Stimulated activated CD4-positive, alpha-beta T cell treated with anti-CD3 and anti-CD28 coated beads, Interleukin-2, amount 100 ng/mL, for 24 hours (primary cell): ENCODE measurements at regions not wholly inside any gene's neighbourhood (a gene's known extent, or its start where the extent isn't known, plus 50 kb on each side); places are given as distances from the start of the nearest gene placed in this dataset.

ENCODE experiments used
- DNase-seq, 2 donors: peaks; one replicate each; pipeline ENCODE4 v3.0.0-alpha.2; 2020

GRCh38 chr22:34160141-34160783 lies 240.0 kb upstream of the LARGE1 start:
- no peak for DNase-seq

- DNase-seq: no peak
Measured at GRCh38 chr22:34161431-34162123, 241.3 kb upstream of the LARGE1 start.

GRCh38 chr22:34198976-34199375 lies 278.7 kb upstream of the LARGE1 start:
- DNase-seq: no peak

- DNase-seq: no peak
Measured at GRCh38 chr22:34210301-34210700, 290.0 kb upstream of the LARGE1 start.

GRCh38 chr22:34214372-34214771 lies 294.1 kb upstream of the LARGE1 start:
- no peak for DNase-seq

- DNase-seq: no peak
Measured at GRCh38 chr22:34225278-34225677, 305.0 kb upstream of the LARGE1 start.

GRCh38 chr22:34236527-34236926 lies 316.3 kb upstream of the LARGE1 start:
- DNase-seq: no peak

GRCh38 chr22:34239421-34239820 lies 319.1 kb upstream of the LARGE1 start:
- no peak for DNase-seq

- DNase-seq: no peak
Measured at GRCh38 chr22:34243023-34243422, 322.7 kb upstream of the LARGE1 start.

GRCh38 chr22:34255042-34255441 lies 334.8 kb upstream of the LARGE1 start:
- no peak for DNase-seq

- DNase-seq: no peak
Measured at GRCh38 chr22:34278121-34278520, 357.8 kb upstream of the LARGE1 start.

GRCh38 chr22:34281738-34282137 lies 361.5 kb upstream of the LARGE1 start:
- no peak for DNase-seq

- DNase-seq: no peak
Measured at GRCh38 chr22:34283844-34284243, 363.6 kb upstream of the LARGE1 start.

- DNase-seq: no peak
Measured at GRCh38 chr22:34293324-34293723, 373.0 kb upstream of the LARGE1 start.

- DNase-seq: no peak
Measured at GRCh38 chr22:34294476-34294875, 374.2 kb upstream of the LARGE1 start.

- no peak for DNase-seq
Measured at GRCh38 chr22:34294986-34295385, 374.7 kb upstream of the LARGE1 start.

GRCh38 chr22:34296461-34296860 lies 376.2 kb upstream of the LARGE1 start:
- no peak for DNase-seq

GRCh38 chr22:34297536-34298120 lies 377.4 kb upstream of the LARGE1 start:
- DNase-seq: no peak

GRCh38 chr22:34299496-34299895 lies 379.2 kb upstream of the LARGE1 start:
- no peak for DNase-seq

GRCh38 chr22:34301569-34301968 lies 381.3 kb upstream of the LARGE1 start:
- DNase-seq: no peak

- DNase-seq: no peak
Measured at GRCh38 chr22:34303656-34304055, 383.4 kb upstream of the LARGE1 start.

- no peak for DNase-seq
Measured at GRCh38 chr22:34306361-34306760, 386.1 kb upstream of the LARGE1 start.

GRCh38 chr22:34308101-34308500 lies 387.8 kb upstream of the LARGE1 start:
- DNase-seq: no peak

- no peak for DNase-seq
Measured at GRCh38 chr22:34319346-34319745, 399.1 kb upstream of the LARGE1 start.
